Natural killer cell (primary cell): ENCODE measurements at regions not wholly inside any gene's neighbourhood (a gene's known extent, or its start where the extent isn't known, plus 50 kb on each side); places are given as distances from the start of the nearest gene placed in this dataset.

Experiments used
- ATAC-seq, 3 donors: fragments of 150-1000 bp in 2 of 3; fragments of 200-7000 bp in 1 of 3; cut with Tn5 transposase; 1 replicate in 1 of 3; 2 replicates in 2 of 3; pipeline ENCODE4 v1.10.0; 2021; ENCODE audit warnings: mild to moderate bottlenecking in 2 of 3, moderate library complexity in 2 of 3
- DNase-seq, 2 donors: peaks; one replicate each; pipeline versions ENCODE4 v3.0.0 to v3.0.0-alpha.2; 2013 to 2021; ENCODE audit warnings: mixed read lengths in 1 of 2
- H3K27ac ChIP-seq: one replicate; pipeline ENCODE4 v1.5.1; 2013; ENCODE audit warnings: mild to moderate bottlenecking, low read length
- H3K27me3 ChIP-seq: one replicate; pipeline ENCODE4 v1.6.1; 2013; ENCODE audit warnings: low read length; ENCODE audit not compliant: control insufficient read depth, insufficient read depth
- H3K36me3 ChIP-seq: one replicate; pipeline ENCODE4 v1.6.1; 2013; ENCODE audit warnings: low read length; ENCODE audit not compliant: control insufficient read depth, insufficient read depth
- H3K4me1 ChIP-seq: one replicate; pipeline ENCODE4 v1.6.1; 2013; ENCODE audit warnings: low read length; ENCODE audit not compliant: control insufficient read depth, insufficient read depth
- H3K4me3 ChIP-seq: one replicate; pipeline ENCODE4 v1.5.1; 2013; ENCODE audit warnings: low read length
- H3K9me3 ChIP-seq: one replicate; pipeline ENCODE4 v1.6.1; 2013; ENCODE audit warnings: low read length; ENCODE audit not compliant: control insufficient read depth, insufficient read depth
- H3K27ac Mint-ChIP-seq, 2 donors: one replicate each; pipeline ENCODE4 v1.8.0; 2022; ENCODE audit warnings: mild to moderate bottlenecking in 2 of 2, mixed read lengths in 2 of 2, moderate library complexity in 1 of 2
- H3K27me3 Mint-ChIP-seq, 2 donors: one replicate each; pipeline ENCODE4 v1.8.0; 2022; ENCODE audit warnings: low read depth in 2 of 2, mixed read lengths in 2 of 2
- H3K36me3 Mint-ChIP-seq: one replicate; pipeline ENCODE4 v1.8.0; 2022; ENCODE audit warnings: mixed read lengths
- H3K4me1 Mint-ChIP-seq, 2 donors: one replicate each; pipeline ENCODE4 v1.8.0; 2022; ENCODE audit warnings: mixed read lengths in 2 of 2
- H3K4me3 Mint-ChIP-seq: one replicate; pipeline ENCODE4 v1.8.0; 2022; ENCODE audit warnings: mild to moderate bottlenecking, moderate library complexity, mixed read lengths
- H3K9me3 Mint-ChIP-seq, 2 donors: one replicate each; pipeline ENCODE4 v1.8.0; 2022; ENCODE audit warnings: mixed read lengths in 2 of 2
- CTCF ChIP-seq: fragments of 200-600 bp; IDR thresholded peaks from one replicate; pipeline ENCODE4 v1.8.0; 2022; ENCODE audit warnings: antibody characterized with exemption
- WGBS: methylation state at CpG from one replicate; pipeline ENCODE4 v1.1.7; 2013; ENCODE audit warnings: missing lambda C conversion rate; ENCODE audit not compliant: insufficient coverage; 5-methylcytosine and 5-hydroxymethylcytosine counted together
- intact Hi-C: fragments of 100-400 bp; cut with micrococcal nuclease; formaldehyde crosslinking; loops from one replicate; pipeline ENCODE4 v1.14.2; 2022

- Mint-ChIP-seq H3K36me3 (no peaks in the 10 kb centered on the region), H3K27me3 (no peaks in the 10 kb centered on the region), H3K4me1 (no peaks in the 10 kb centered on the region), H3K4me3 (no peak overlapping the region), H3K9me3 (peaks cover 2 to 9% of the 10 kb centered on the region in 2 donors), H3K27ac (no peak overlapping the region)
- Histone ChIP-seq H3K36me3 (no peaks in the 10 kb centered on the region), H3K4me1 (no peaks in the 10 kb centered on the region), H3K27ac (no peak overlapping the region), H3K4me3 (no peak overlapping the region), H3K9me3 (no peaks in the 10 kb centered on the region), H3K27me3 (no peaks in the 10 kb centered on the region)
- no peak for ATAC-seq
- no peak for DNase-seq
- no peak for TF ChIP-seq CTCF
- intact Hi-C loops, result no loop called here
Observed at GRCh38 chr18:42576124-42576523, 539.4 kb downstream of the RIT2 start.

GRCh38 chr18:42578792-42579191 lies 536.7 kb downstream of the RIT2 start:
- Mint-ChIP-seq H3K4me3 (no peak overlapping the region), H3K36me3 (no peaks in the 10 kb centered on the region), H3K27me3 (no peaks in the 10 kb centered on the region), H3K4me1 (no peaks in the 10 kb centered on the region), H3K27ac (no peak overlapping the region), H3K9me3 (peaks cover 7 to 10% of the 10 kb centered on the region in 2 donors)
- no peaks in the 10 kb centered on the region for H3K4me1 ChIP-seq
- H3K27ac ChIP-seq, result no peak overlapping the region
- H3K27me3 ChIP-seq, result no peaks in the 10 kb centered on the region
- ATAC-seq, result no peak
- no peaks in the 10 kb centered on the region for H3K36me3 ChIP-seq
- intact Hi-C loops, result no loop called here
- H3K4me3 ChIP-seq, result no peak overlapping the region
- no peaks in the 10 kb centered on the region for H3K9me3 ChIP-seq
- DNase-seq, result no peak
- no peak for TF ChIP-seq CTCF

- Mint-ChIP-seq H3K4me3 (no peak overlapping the region), H3K9me3 (peaks cover 7 to 8% of the 10 kb centered on the region in 2 donors), H3K27me3 (no peaks in the 10 kb centered on the region), H3K36me3 (no peaks in the 10 kb centered on the region), H3K4me1 (no peaks in the 10 kb centered on the region), H3K27ac (no peak overlapping the region)
- Histone ChIP-seq H3K27ac (no peak overlapping the region), H3K36me3 (no peaks in the 10 kb centered on the region), H3K4me3 (no peak overlapping the region), H3K9me3 (no peaks in the 10 kb centered on the region), H3K27me3 (no peaks in the 10 kb centered on the region), H3K4me1 (no peaks in the 10 kb centered on the region)
- 50% methylated on average over 1 of the region's 1 CpG for WGBS
- no peak for TF ChIP-seq CTCF
- DNase-seq (no peak), ATAC-seq (no peak)
- intact Hi-C loops, result no loop called here
Observed at GRCh38 chr18:42582266-42582665, 533.2 kb downstream of the RIT2 start.

GRCh38 chr18:42583283-42583731 lies 532.2 kb downstream of the RIT2 start:
- H3K36me3 ChIP-seq, result no peaks in the 10 kb centered on the region
- intact Hi-C loops, result no loop called here
- H3K9me3 ChIP-seq, result no peaks in the 10 kb centered on the region
- Mint-ChIP-seq H3K4me1 (no peaks in the 10 kb centered on the region), H3K27ac (no peak overlapping the region), H3K4me3 (no peak overlapping the region), H3K27me3 (no peaks in the 10 kb centered on the region), H3K9me3 (peaks cover 12% of the 10 kb centered on the region in 2 donors), H3K36me3 (no peaks in the 10 kb centered on the region)
- WGBS, result 32% methylated on average over 1 of the region's 1 CpG
- H3K4me3 ChIP-seq, result no peak overlapping the region
- no peak for ATAC-seq
- no peak for DNase-seq
- no peak overlapping the region for H3K27ac ChIP-seq
- H3K27me3 ChIP-seq, result no peaks in the 10 kb centered on the region
- TF ChIP-seq CTCF, result no peak
- H3K4me1 ChIP-seq, result no peaks in the 10 kb centered on the region
